Limb (tissue), 2 donors: ENCODE measurements at regions not wholly inside any gene's neighbourhood (a gene's known extent, or its start where the extent isn't known, plus 50 kb on each side); places are given as distances from the start of the nearest gene placed in this dataset.
"Not testable (repeated sequence)": the region's sequence is repeated elsewhere in the genome, so short reads cannot be mapped to it uniquely, and the experiment has no call there.

ENCODE experiments used
- DNase-seq, 2 donors: peaks; one replicate each; pipeline ENCODE4 v3.0.0-alpha.2; 2016; ENCODE audit errors: extremely low spot score in 2 of 2

- DNase-seq = not testable (repeated sequence)
Measured at GRCh38 chr5:89050062-89050461, 167.1 kb upstream of the MEF2C start.

GRCh38 chr5:89047571-89047970 is 164.6 kb upstream of the MEF2C start:
- no peak for DNase-seq

- DNase-seq = no peak
Measured at GRCh38 chr5:89045216-89045615, 162.2 kb upstream of the MEF2C start.

- no peak for DNase-seq
Measured at GRCh38 chr5:89044674-89045200, 161.8 kb upstream of the MEF2C start.

- DNase-seq = no peak
Measured at GRCh38 chr5:89043676-89044075, 160.7 kb upstream of the MEF2C start.

GRCh38 chr5:89042746-89043145 is 159.8 kb upstream of the MEF2C start:
- no peak for DNase-seq

GRCh38 chr5:89041976-89042375 is 159.0 kb upstream of the MEF2C start:
- DNase-seq = no peak

GRCh38 chr5:89041249-89041779 is 158.3 kb upstream of the MEF2C start:
- DNase-seq = no peak

GRCh38 chr5:89036704-89037489 is 153.9 kb upstream of the MEF2C start:
- DNase-seq = no peak

GRCh38 chr5:89036166-89036565 is 153.2 kb upstream of the MEF2C start:
- DNase-seq = no peak

GRCh38 chr5:89034588-89034987 is 151.6 kb upstream of the MEF2C start:
- no peak for DNase-seq

GRCh38 chr5:89030798-89031197 is 147.8 kb upstream of the MEF2C start:
- DNase-seq = no peak

GRCh38 chr5:89028595-89029285 is 145.8 kb upstream of the MEF2C start:
- DNase-seq = no peak

GRCh38 chr5:89024045-89024444 is 141.1 kb upstream of the MEF2C start:
- no peak for DNase-seq

- DNase-seq = no peak
Measured at GRCh38 chr5:89020926-89021610, 138.1 kb upstream of the MEF2C start.

GRCh38 chr5:89016741-89017303 is 133.8 kb upstream of the MEF2C start:
- DNase-seq = no peak

- DNase-seq = no peak
Measured at GRCh38 chr5:89015409-89015808, 132.4 kb upstream of the MEF2C start.

GRCh38 chr5:89011778-89012711 is 129.1 kb upstream of the MEF2C start:
- DNase-seq = no peak

- no peak for DNase-seq
Measured at GRCh38 chr5:89010512-89010911, 127.5 kb upstream of the MEF2C start.

GRCh38 chr5:89008291-89008690 is 125.3 kb upstream of the MEF2C start:
- no peak for DNase-seq
